Ramos (cell line): ENCODE measurements at regions not wholly inside any gene's neighbourhood (a gene's known extent, or its start where the extent isn't known, plus 50 kb on each side); places are given as distances from the start of the nearest gene placed in this dataset.

ENCODE experiments used
- in situ Hi-C: fragments of 300-500 bp; cut with MboI; formaldehyde crosslinking; loops from one replicate; pipeline ENCODE4 v1.14.3; 2022; ENCODE audit warnings: low sequenced_read_pairs; ENCODE audit not compliant: unreplicated experiment

GRCh38 chr19:27935669-27936068 lies 1277.3 kb downstream of the UQCRFS1 start:
- in situ Hi-C loops: no loop called here

- in situ Hi-C loops: no loop called here
Observed at GRCh38 chr19:27929399-27929798, 1283.6 kb downstream of the UQCRFS1 start.

- in situ Hi-C loops: no loop called here
Observed at GRCh38 chr19:27925202-27925601, 1287.7 kb downstream of the UQCRFS1 start.

- in situ Hi-C loops: no loop called here
Observed at GRCh38 chr19:27922970-27923369, 1290.0 kb downstream of the UQCRFS1 start.

- in situ Hi-C loops: no loop called here
Observed at GRCh38 chr19:27920774-27921173, 1292.2 kb downstream of the UQCRFS1 start.

- in situ Hi-C loops: no loop called here
Observed at GRCh38 chr19:27918818-27919217, 1294.1 kb downstream of the UQCRFS1 start.

GRCh38 chr19:27911122-27911898 lies 1301.6 kb downstream of the UQCRFS1 start:
- in situ Hi-C loops: no loop called here

- in situ Hi-C loops: no loop called here
Observed at GRCh38 chr19:27909861-27910260, 1303.1 kb downstream of the UQCRFS1 start.

GRCh38 chr19:27909185-27909840 lies 1303.6 kb downstream of the UQCRFS1 start:
- in situ Hi-C loops: no loop called here

GRCh38 chr19:27906081-27906480 lies 1306.9 kb downstream of the UQCRFS1 start:
- in situ Hi-C loops: no loop called here

GRCh38 chr19:27905074-27905473 lies 1307.9 kb downstream of the UQCRFS1 start:
- in situ Hi-C loops: no loop called here

GRCh38 chr19:27901078-27901477 lies 1311.9 kb downstream of the UQCRFS1 start:
- in situ Hi-C loops: no loop called here

GRCh38 chr19:27896091-27896490 lies 1316.9 kb downstream of the UQCRFS1 start:
- in situ Hi-C loops: no loop called here

GRCh38 chr19:27894906-27895754 lies 1317.8 kb downstream of the UQCRFS1 start:
- in situ Hi-C loops: no loop called here

GRCh38 chr19:27892500-27892899 lies 1320.5 kb downstream of the UQCRFS1 start:
- in situ Hi-C loops: no loop called here

- in situ Hi-C loops: no loop called here
Observed at GRCh38 chr19:27891411-27891810, 1321.5 kb downstream of the UQCRFS1 start.

GRCh38 chr19:27890696-27891095 lies 1322.3 kb downstream of the UQCRFS1 start:
- in situ Hi-C loops: no loop called here

- in situ Hi-C loops: no loop called here
Observed at GRCh38 chr19:27890206-27890605, 1322.7 kb downstream of the UQCRFS1 start.

- in situ Hi-C loops: no loop called here
Observed at GRCh38 chr19:27889156-27889555, 1323.8 kb downstream of the UQCRFS1 start.

GRCh38 chr19:27887946-27888345 lies 1325.0 kb downstream of the UQCRFS1 start:
- in situ Hi-C loops: no loop called here

GRCh38 chr19:27885359-27885758 lies 1327.6 kb downstream of the UQCRFS1 start:
- in situ Hi-C loops: no loop called here
